IPS DF 4.7 (cell line): ENCODE measurements at regions not wholly inside any gene's neighbourhood (a gene's known extent, or its start where the extent isn't known, plus 50 kb on each side); places are given as distances from the start of the nearest gene placed in this dataset.

Source experiments
- DNase-seq: peaks from one replicate; pipeline ENCODE4 v3.0.0-alpha.2; 2013; ENCODE audit warnings: low spot score; ENCODE audit errors: extremely low read depth

DNA sequence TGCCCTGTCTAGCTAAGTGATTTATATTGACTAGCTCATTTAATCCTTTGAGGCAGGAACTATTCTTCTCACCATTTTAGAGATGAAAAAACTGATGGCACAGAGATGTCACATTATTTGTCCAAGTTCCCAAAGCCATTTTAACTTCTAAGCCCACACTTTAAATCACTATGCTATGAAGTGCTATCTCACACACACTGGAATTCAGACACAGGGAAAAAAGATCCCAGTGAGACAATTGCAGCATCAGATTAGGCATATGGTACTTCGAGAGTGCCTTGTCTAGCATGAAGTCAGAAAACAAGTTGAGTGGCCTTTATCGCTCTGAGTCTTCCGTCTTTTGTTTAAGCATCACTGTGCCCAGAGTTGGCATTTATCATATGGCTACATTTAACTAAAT, 54.1 kb upstream of the PDE7B start:
- DNase-seq = no peak

DNA sequence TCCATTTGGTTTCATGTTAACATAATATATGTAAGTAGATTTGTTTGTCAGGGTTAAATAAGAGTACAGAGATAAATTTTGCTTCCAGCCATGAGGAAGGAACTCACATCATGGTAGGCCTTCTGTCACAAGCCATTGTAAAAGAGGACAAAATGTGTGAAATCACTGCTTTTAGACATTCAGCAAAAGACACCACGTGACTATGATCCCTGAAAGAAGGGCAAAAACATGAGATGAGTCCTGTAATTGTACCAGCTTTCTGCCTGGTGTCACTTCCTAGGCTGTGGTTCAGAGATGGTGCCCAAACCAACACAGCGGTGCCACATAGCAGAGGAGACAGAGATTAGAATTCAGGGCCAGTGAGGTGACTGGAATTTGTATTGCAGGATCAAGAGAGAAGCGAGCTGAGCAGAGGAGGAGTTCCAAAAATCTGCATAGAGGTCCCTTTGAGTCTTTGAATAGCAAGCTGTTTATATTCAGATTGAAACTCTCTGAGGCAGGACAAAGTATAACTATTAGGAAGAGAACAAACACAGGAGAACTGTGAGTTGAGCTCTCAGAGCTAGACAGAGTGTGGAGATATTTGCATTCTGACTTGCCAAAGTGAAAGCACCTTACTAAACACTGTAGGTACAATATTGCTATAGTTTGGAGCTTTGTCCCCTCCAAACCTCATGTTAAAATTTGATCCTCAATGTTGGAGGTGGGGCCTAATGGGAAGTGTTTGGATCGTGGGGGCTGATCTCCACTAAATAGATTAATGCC, 52.6 kb upstream of the PDE7B start:
- DNase-seq = no peak
